IMR-90 (cell line): ENCODE measurements at regions not wholly inside any gene's neighbourhood (a gene's known extent, or its start where the extent isn't known, plus 50 kb on each side); places are given as distances from the start of the nearest gene placed in this dataset.
A peak's percentile ranks its signal among the peaks of the same experiment; 100 is the strongest.

ENCODE experiments used
- ATAC-seq: fragments of 200-7000 bp; cut with Tn5 transposase; 2 replicates; pipeline ENCODE4 v1.9.1; 2020; ENCODE audit warnings: low read depth, mild to moderate bottlenecking, moderate library complexity
- BruUV-seq: library from RNA; stranded (reverse); fragments of 400-500 nt; replicated peaks from 2 replicates; lab custom pipeline; 2021; lab: Mats Ljungman, UMichigan
- CTCF ChIA-PET: fragments of 300-600 bp; formaldehyde crosslinking; extraction: SDS; loops from one replicate; lab custom pipeline; 2021; ENCODE audit warnings: antibody characterized with exemption; lab: Yijun Ruan, JAX
- POLR2A ChIA-PET: fragments of 300-600 bp; sonication (Branson Sonifier 250); formaldehyde crosslinking; loops from one replicate; lab custom pipeline; 2022; ENCODE audit warnings: antibody characterized with exemption; ENCODE audit not compliant: unreplicated experiment; lab: Charles Lee
- DNase-seq: peaks from one replicate; pipeline ENCODE4 v3.0.0; 2013
- H2AFZ ChIP-seq: replicated peaks from 2 replicates; pipeline ENCODE3; 2013; ENCODE audit warnings: low read length, mild to moderate bottlenecking; ENCODE audit not compliant: poor library complexity
- H2AK5ac ChIP-seq: 2 replicates; pipeline ENCODE4 v1.6.1; 2013; ENCODE audit warnings: low read depth, low read length, inconsistent platforms
- H2AK9ac ChIP-seq: replicated peaks from 2 replicates; pipeline ENCODE3; 2013; ENCODE audit warnings: mild to moderate bottlenecking, low read depth, low read length, moderate library complexity; ENCODE audit not compliant: poor library complexity
- H2BK120ac ChIP-seq: 2 replicates; pipeline ENCODE4 v1.6.1; 2013; ENCODE audit warnings: low read depth, low read length, inconsistent platforms
- H2BK15ac ChIP-seq: 3 replicates; pipeline ENCODE4 v1.6.1; 2013; ENCODE audit warnings: low read depth, low read length, inconsistent platforms
- H2BK20ac ChIP-seq: 2 replicates; pipeline ENCODE4 v1.6.1; 2013; ENCODE audit warnings: low read depth, mild to moderate bottlenecking, inconsistent platforms, low read length, moderate library complexity
- H2BK5ac ChIP-seq: 2 replicates; pipeline ENCODE4 v1.6.1; 2013; ENCODE audit warnings: mild to moderate bottlenecking, low read depth, low read length, inconsistent platforms; ENCODE audit not compliant: poor library complexity, severe bottlenecking
- H3K14ac ChIP-seq: replicated peaks from 2 replicates; pipeline ENCODE4 v1.6.1; 2013; ENCODE audit warnings: low read depth, low read length, inconsistent platforms
- H3K18ac ChIP-seq: 2 replicates; pipeline ENCODE4 v1.6.1; 2013; ENCODE audit warnings: low read depth, low read length, control low read depth
- H3K23ac ChIP-seq: 2 replicates; pipeline ENCODE4 v1.6.1; 2013; ENCODE audit warnings: low read depth, low read length, inconsistent platforms
- H3K27ac ChIP-seq: 2 replicates; pipeline ENCODE4 v1.5.1; 2013; ENCODE audit warnings: mild to moderate bottlenecking, control low read depth, low read length; ENCODE audit not compliant: insufficient read depth
- H3K27me3 ChIP-seq: 2 replicates; pipeline ENCODE4 v1.6.1; 2013; ENCODE audit warnings: low read length; ENCODE audit not compliant: control insufficient read depth, insufficient read depth
- H3K36me3 ChIP-seq: 2 replicates; pipeline ENCODE4 v1.6.1; 2013; ENCODE audit warnings: low read length, mixed read lengths; ENCODE audit not compliant: control insufficient read depth, insufficient read depth
- H3K4ac ChIP-seq: 2 replicates; pipeline ENCODE4 v1.6.1; 2013; ENCODE audit warnings: low read depth, low read length, inconsistent platforms
- H3K4me1 ChIP-seq: 2 replicates; pipeline ENCODE4 v1.6.1; 2013; ENCODE audit warnings: low read length, mixed read lengths; ENCODE audit not compliant: control insufficient read depth, insufficient read depth
- H3K4me2 ChIP-seq: 2 replicates; pipeline ENCODE4 v1.6.1; 2013; ENCODE audit warnings: low read depth, mild to moderate bottlenecking, control low read depth, low read length, moderate library complexity
- H3K4me3 ChIP-seq: 2 replicates; pipeline ENCODE4 v1.5.1; 2013; ENCODE audit warnings: low read depth, mild to moderate bottlenecking, control low read depth, low read length, moderate library complexity; ENCODE audit not compliant: insufficient read depth
- H3K56ac ChIP-seq: 2 replicates; pipeline ENCODE4 v1.6.1; 2013; ENCODE audit warnings: low read length, inconsistent platforms; ENCODE audit not compliant: insufficient read depth; ENCODE audit errors: extremely low read depth
- H3K79me1 ChIP-seq, 2 experiments: 2 replicates each; pipeline ENCODE4 v1.6.1; 2013; ENCODE audit warnings: low read length in 2 of 2, inconsistent platforms in 1 of 2, low read depth in 1 of 2
- H3K9ac ChIP-seq: 2 replicates; pipeline ENCODE4 v1.6.1; 2013; ENCODE audit warnings: low read depth, low read length, control low read depth
- H3K9me1 ChIP-seq: 2 replicates; pipeline ENCODE4 v1.6.1; 2013; ENCODE audit warnings: low read length, inconsistent platforms; ENCODE audit not compliant: insufficient read depth
- H3K9me3 ChIP-seq: 2 replicates; pipeline ENCODE4 v1.6.1; 2013; ENCODE audit warnings: low read length; ENCODE audit not compliant: control insufficient read depth, insufficient read depth
- H4K20me1 ChIP-seq: 2 replicates; pipeline ENCODE4 v1.6.1; 2013; ENCODE audit warnings: low read length, inconsistent platforms; ENCODE audit not compliant: insufficient read depth
- H4K5ac ChIP-seq: 2 replicates; pipeline ENCODE4 v1.6.1; 2013; ENCODE audit warnings: mild to moderate bottlenecking, low read depth, low read length, control low read depth
- H4K8ac ChIP-seq, 2 experiments: 2 replicates each; pipeline ENCODE4 v1.6.1; 2013; ENCODE audit warnings: low read depth in 2 of 2, low read length in 2 of 2, control low read depth in 1 of 2, inconsistent platforms in 1 of 2
- H4K91ac ChIP-seq: 2 replicates; pipeline ENCODE4 v1.6.1; 2013; ENCODE audit warnings: low read depth, low read length, inconsistent platforms; ENCODE audit not compliant: insufficient read depth
- MXI1 ChIP-seq: IDR thresholded peaks from 2 replicates; pipeline ENCODE4 v1.6.1; 2012; ENCODE audit warnings: low read depth, mild to moderate bottlenecking, low read length, moderate library complexity, borderline replicate concordance
- POLR2A ChIP-seq: IDR thresholded peaks from 2 replicates; pipeline ENCODE4 v1.6.1; 2012; ENCODE audit warnings: mild to moderate bottlenecking, low read depth, low read length
- WGBS, 2 experiments: methylation state at CpG; one replicate each; pipeline versions ENCODE4 v1.1.5 to v1.1.7; 2013; ENCODE audit warnings: missing lambda C conversion rate in 2 of 2; ENCODE audit not compliant: insufficient read length in 1 of 2; ENCODE audit errors: extremely low coverage in 2 of 2; 5-methylcytosine and 5-hydroxymethylcytosine counted together
- dilution Hi-C: fragments of 300-500 bp; cut with HindIII; formaldehyde crosslinking; loops from one replicate; pipeline ENCODE4 v1.14.3; 2018; ENCODE audit warnings: low sequenced_read_pairs; ENCODE audit not compliant: unreplicated experiment
- in situ Hi-C: fragments of 300-500 bp; cut with MboI; formaldehyde crosslinking; loops from 3 replicates; pipeline ENCODE4 v1.14.3; 2019; ENCODE audit warnings: low sequenced_read_pairs, inconsistent platforms, mixed read lengths
- intact Hi-C: fragments of 100-400 bp; cut with micrococcal nuclease; formaldehyde crosslinking; loops from 2 replicates; pipeline ENCODE4 v1.10.0; 2022

DNA sequence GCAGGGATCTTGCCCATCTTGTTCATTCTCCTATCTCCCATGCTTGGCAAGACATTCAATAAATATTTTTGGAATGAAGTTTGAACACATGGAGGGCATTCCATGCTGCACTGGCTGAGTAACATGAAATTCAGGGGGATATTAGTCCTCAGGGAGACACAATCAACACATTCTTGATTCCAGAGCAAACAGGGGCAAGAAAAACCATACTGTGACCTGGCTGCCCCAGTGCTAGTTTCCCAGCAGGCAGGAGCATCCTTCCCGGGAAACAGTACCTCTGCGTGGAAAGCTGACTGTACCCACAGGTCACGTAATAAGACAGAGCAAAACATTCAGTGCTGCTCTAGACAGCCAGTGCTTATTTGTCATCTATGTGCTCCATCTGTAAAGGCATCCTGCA lies 66.3 kb upstream of the SPOCK1 start:
- no peak overlapping the region for H4K8ac ChIP-seq
- POLR2A ChIA-PET, result no interaction called here
- H3K9ac ChIP-seq, result no peak overlapping the region
- H3K56ac ChIP-seq, result no peak overlapping the region
- no CpG with 5 or more reads among the region's 3 CpGs for WGBS, 2 experiments
- H3K27ac ChIP-seq, result no peak overlapping the region
- CTCF ChIA-PET, result no interaction called here
- no TSS peak for BruUV-seq
- H2BK120ac ChIP-seq, result no peak overlapping the region
- peak; percentile 17 for DNase-seq
- no peak overlapping the region for H4K5ac ChIP-seq
- no peak overlapping the region for H3K14ac ChIP-seq
- H2BK15ac ChIP-seq, result no peak overlapping the region
- dilution Hi-C loops (no loop called here), intact Hi-C loops (no loop called here), in situ Hi-C loops (no loop called here)
- ATAC-seq, result peak; percentile 27
- no peaks in the 10 kb centered on the region for H3K9me1 ChIP-seq
- TF ChIP-seq MXI1 (peak; percentile 34; the same call in 1 of the 2 replicates), POLR2A (no peak)
- no peaks in the 10 kb centered on the region for H3K27me3 ChIP-seq
- H3K4me2 ChIP-seq, result no peak overlapping the region
- H2AK5ac ChIP-seq, result no peak overlapping the region
- H3K4ac ChIP-seq, result no peak overlapping the region
- H3K9me3 ChIP-seq, result no peaks in the 10 kb centered on the region; the same call in 1 of the 2 replicates
- no peak overlapping the region for H3K23ac ChIP-seq
- H3K4me3 ChIP-seq, result no peak overlapping the region
- no peak overlapping the region for H3K18ac ChIP-seq
- no peak overlapping the region for H2AK9ac ChIP-seq
- no peaks in the 10 kb centered on the region for H3K36me3 ChIP-seq
- no peak overlapping the region for H2BK20ac ChIP-seq
- no peaks in the 10 kb centered on the region for H4K20me1 ChIP-seq
- H2AFZ ChIP-seq, result no peak overlapping the region
- H4K91ac ChIP-seq, result no peak overlapping the region
- H3K4me1 ChIP-seq, result peaks cover 3% of the 10 kb centered on the region
- H2BK5ac ChIP-seq, result no peak overlapping the region
- H3K79me1 ChIP-seq, result no peaks in the 10 kb centered on the region
